HG03175 (cell line): ENCODE measurements at regions not wholly inside any gene's neighbourhood (a gene's known extent, or its start where the extent isn't known, plus 50 kb on each side); places are given as distances from the start of the nearest gene placed in this dataset.
"Not testable (repeated sequence)": the region's sequence is repeated elsewhere in the genome, so short reads cannot be mapped to it uniquely, and the experiment has no call there.

Source experiments
- ATAC-seq: cut with Tn5 transposase; IDR thresholded peaks from one replicate; pipeline ENCODE4 v1.9.1; 2021; ENCODE audit warnings: mild to moderate bottlenecking, moderate library complexity; ENCODE audit not compliant: unreplicated experiment

- no peak for ATAC-seq
Observed at GRCh38 chr2:231644426-231644825, 51.8 kb downstream of the TEX44 start.

GRCh38 chr2:231646476-231646875 is 53.8 kb downstream of the TEX44 start:
- no peak for ATAC-seq

- ATAC-seq = peak; percentile 52
Observed at GRCh38 chr2:231648579-231649174, 56.0 kb downstream of the TEX44 start.

- ATAC-seq = not testable (repeated sequence)
Observed at GRCh38 chr2:231651561-231651960, 56.8 kb upstream of the PTMA start.

- ATAC-seq = no peak
Observed at GRCh38 chr2:231655488-231655887, 52.8 kb upstream of the PTMA start.

GRCh38 chr2:231655894-231656293 is 52.4 kb upstream of the PTMA start:
- ATAC-seq = no peak
